Fibroblast of lung (primary cell): ENCODE measurements at regions not wholly inside any gene's neighbourhood (a gene's known extent, or its start where the extent isn't known, plus 50 kb on each side); places are given as distances from the start of the nearest gene placed in this dataset.

ENCODE experiments used
- DNase-seq, 2 donors: peaks; one replicate each; pipeline versions ENCODE4 v3.0.0 to v3.0.0-alpha.2; 2010; ENCODE audit warnings: low read depth in 2 of 2
- H2AFZ ChIP-seq: 2 replicates; pipeline ENCODE4 v1.5.1; 2012; ENCODE audit warnings: low read length, control low read depth, inconsistent platforms
- H3K27ac ChIP-seq: 2 replicates; pipeline ENCODE4 v1.5.1; 2011; ENCODE audit warnings: low read length, control low read depth; ENCODE audit not compliant: insufficient read depth
- H3K27me3 ChIP-seq: 2 replicates; pipeline ENCODE4 v1.5.1; 2011; ENCODE audit warnings: mild to moderate bottlenecking, low read length; ENCODE audit not compliant: control insufficient read depth, insufficient read depth
- H3K36me3 ChIP-seq: 2 replicates; pipeline ENCODE4 v1.5.1; 2011; ENCODE audit warnings: low read length; ENCODE audit not compliant: control insufficient read depth, insufficient read depth
- H3K4me1 ChIP-seq: 2 replicates; pipeline ENCODE4 v1.5.1; 2011; ENCODE audit warnings: low read length; ENCODE audit not compliant: control insufficient read depth, insufficient read depth; ENCODE audit errors: extremely low read depth
- H3K4me2 ChIP-seq: 2 replicates; pipeline ENCODE4 v1.5.1; 2011; ENCODE audit warnings: low read length, control low read depth; ENCODE audit not compliant: insufficient read depth; ENCODE audit errors: extremely low read depth
- H3K4me3 ChIP-seq, 4 experiments: fragments of 200-600 bp in 1 of 4; sonication (generic) in 1 of 4; replicated peaks in 1 of 4; 2 replicates each; pipeline ENCODE4 v1.5.1; 2011 to 2016; ENCODE audit warnings: low read length in 4 of 4, low read depth in 3 of 4, mild to moderate bottlenecking in 3 of 4, control low read depth in 2 of 4, inconsistent platforms in 1 of 4, mixed read lengths in 1 of 4; ENCODE audit not compliant: insufficient read depth in 1 of 4; ENCODE audit errors: control extremely low read depth in 1 of 4
- H3K79me2 ChIP-seq: 2 replicates; pipeline ENCODE4 v1.5.1; 2012; ENCODE audit warnings: mild to moderate bottlenecking, low read length, inconsistent platforms; ENCODE audit not compliant: control insufficient read depth, insufficient read depth
- H3K9ac ChIP-seq: 2 replicates; pipeline ENCODE4 v1.5.1; 2011; ENCODE audit warnings: mild to moderate bottlenecking, low read length, control low read depth; ENCODE audit not compliant: insufficient read depth
- H3K9me3 ChIP-seq: 2 replicates; pipeline ENCODE4 v1.5.1; 2012; ENCODE audit warnings: low read depth, low read length; ENCODE audit not compliant: control insufficient read depth, insufficient read depth
- H4K20me1 ChIP-seq: 2 replicates; pipeline ENCODE4 v1.5.1; 2011; ENCODE audit warnings: low read length; ENCODE audit not compliant: control insufficient read depth, insufficient read depth; ENCODE audit errors: extremely low read depth
- CTCF ChIP-seq, 2 donors: IDR thresholded peaks in 1 of 2; conservative IDR thresholded peaks in 1 of 2; 1 replicate in 1 of 2; 2 replicates in 1 of 2; pipeline ENCODE4 v1.5.1; 2011 to 2012; ENCODE audit warnings: low read length in 2 of 2, control low read depth in 1 of 2, inconsistent platforms in 1 of 2, low read depth in 1 of 2, mild to moderate bottlenecking in 1 of 2
- EZH2 ChIP-seq: IDR thresholded peaks from 2 replicates; pipeline ENCODE4 v1.5.1; 2012; ENCODE audit warnings: low read length, control low read depth, mild to moderate bottlenecking; ENCODE audit errors: missing control alignments

DNA sequence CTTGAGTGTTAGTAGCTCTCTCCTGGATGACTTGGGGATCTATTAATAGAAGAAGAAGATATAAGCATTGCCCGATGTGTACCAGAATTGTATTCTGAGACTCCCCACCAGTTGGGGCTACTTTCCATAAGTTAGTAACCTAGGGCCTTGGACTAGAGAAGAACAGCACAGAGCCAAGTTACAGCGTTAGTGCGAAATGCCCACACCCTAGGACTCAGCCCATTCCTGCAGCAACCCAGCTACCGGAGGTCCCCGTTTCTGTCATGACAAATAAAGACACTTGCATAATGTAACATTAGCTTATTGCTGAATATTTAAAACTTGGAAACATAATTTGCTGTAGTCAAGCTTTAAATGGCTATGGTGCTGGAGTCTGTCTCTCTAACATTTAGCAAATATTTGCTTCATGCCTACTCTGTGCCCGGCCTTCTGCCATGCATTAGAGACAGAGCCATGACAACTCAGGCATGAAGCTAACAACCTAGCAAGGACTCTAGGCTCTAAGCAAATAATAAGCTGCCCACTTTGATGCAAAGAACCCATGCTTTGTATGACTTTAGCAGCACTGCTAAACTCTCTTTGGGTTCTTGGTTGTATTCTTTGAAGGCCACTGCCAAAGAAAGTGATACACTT is 103.4 kb upstream of the COL21A1 start:
- no peaks in the 10 kb centered on the region for H3K9me3 ChIP-seq
- no peaks in the 10 kb centered on the region for H4K20me1 ChIP-seq
- no peak overlapping the region for H3K4me3 ChIP-seq
- no peak overlapping the region for H3K4me2 ChIP-seq
- H2AFZ ChIP-seq: no peak overlapping the region
- H3K27ac ChIP-seq: no peak overlapping the region
- no peaks in the 10 kb centered on the region for H3K36me3 ChIP-seq
- no peaks in the 10 kb centered on the region for H3K79me2 ChIP-seq
- TF ChIP-seq CTCF (conservative IDR thresholded peaks at IDR 0.05 in 1 of 2, IDR thresholded peaks at IDR 0.05 in 1 of 2; ENCODE audit: low read depth in 1 of 2, low read length in 2 of 2): no peak
- H3K9ac ChIP-seq: no peak overlapping the region
- no peaks in the 10 kb centered on the region for H3K27me3 ChIP-seq
- peaks cover 11% of the 10 kb centered on the region for H3K4me1 ChIP-seq
- no peak for DNase-seq

DNA sequence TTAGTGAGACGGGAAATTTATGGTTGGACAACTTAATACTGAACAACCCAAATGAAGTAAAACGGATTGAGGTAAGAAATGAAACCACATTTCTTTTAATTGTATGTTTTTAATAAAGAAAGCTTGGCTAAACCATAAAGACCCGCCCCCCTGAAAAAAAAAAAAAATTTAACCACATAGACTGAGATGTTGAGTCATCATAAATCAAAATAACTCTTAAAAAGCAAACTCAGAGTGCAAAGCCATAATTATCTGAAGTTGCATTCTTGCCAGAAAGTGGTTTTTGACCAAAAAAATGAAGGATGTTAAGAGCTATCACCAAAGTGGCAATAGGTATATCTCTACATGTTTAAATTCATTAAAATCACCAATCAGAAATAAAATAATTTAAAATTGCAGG is 101.8 kb upstream of the COL21A1 start:
- H3K9me3 ChIP-seq: no peaks in the 10 kb centered on the region
- no peaks in the 10 kb centered on the region for H3K36me3 ChIP-seq
- H3K4me3 ChIP-seq: no peak overlapping the region
- H4K20me1 ChIP-seq: no peaks in the 10 kb centered on the region
- no peak overlapping the region for H3K27ac ChIP-seq
- H2AFZ ChIP-seq: no peak overlapping the region
- TF ChIP-seq CTCF (conservative IDR thresholded peaks at IDR 0.05 in 1 of 2, IDR thresholded peaks at IDR 0.05 in 1 of 2; ENCODE audit: low read depth in 1 of 2, low read length in 2 of 2) (no peak), EZH2 (no peak)
- H3K4me2 ChIP-seq: no peak overlapping the region
- H3K9ac ChIP-seq: no peak overlapping the region
- peak; percentile 57 to 74 for DNase-seq
- H3K79me2 ChIP-seq: no peaks in the 10 kb centered on the region
- H3K27me3 ChIP-seq: no peaks in the 10 kb centered on the region
- H3K4me1 ChIP-seq: peaks cover 11% of the 10 kb centered on the region

DNA sequence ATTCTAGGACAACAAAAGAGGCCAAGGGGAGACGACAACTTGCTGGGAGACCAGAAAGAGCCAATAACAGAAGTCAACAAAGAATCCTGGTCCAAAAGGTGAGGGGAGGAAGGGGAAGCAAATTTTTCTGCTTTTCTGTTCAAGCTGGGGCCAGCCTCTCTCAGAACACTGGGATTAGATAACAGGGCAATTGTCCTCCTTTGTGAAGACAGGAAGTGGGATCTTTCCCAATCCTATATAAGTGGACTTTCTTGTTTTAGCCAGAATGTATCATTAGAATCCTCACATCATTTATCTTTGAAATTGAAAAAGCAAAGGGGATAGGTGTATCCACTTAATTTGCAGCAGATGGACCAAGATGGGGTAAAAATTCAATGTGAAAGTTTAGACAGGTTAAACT is 101.2 kb upstream of the COL21A1 start:
- TF ChIP-seq CTCF (conservative IDR thresholded peaks at IDR 0.05 in 1 of 2, IDR thresholded peaks at IDR 0.05 in 1 of 2; ENCODE audit: low read depth in 1 of 2, low read length in 2 of 2): no peak
- TF ChIP-seq EZH2: no peak
- no peaks in the 10 kb centered on the region for H3K27me3 ChIP-seq

More for the DNA sequence above, 101.2 kb upstream of the COL21A1 start:
- H3K27ac ChIP-seq: no peak overlapping the region
- no peaks in the 10 kb centered on the region for H3K79me2 ChIP-seq
- no peak overlapping the region for H2AFZ ChIP-seq
- no peaks in the 10 kb centered on the region for H3K9me3 ChIP-seq
- H3K9ac ChIP-seq: no peak overlapping the region
- DNase-seq: no peak
- no peak overlapping the region for H3K4me3 ChIP-seq
- no peaks in the 10 kb centered on the region for H4K20me1 ChIP-seq
- H3K36me3 ChIP-seq: no peaks in the 10 kb centered on the region
- H3K4me1 ChIP-seq: peaks cover 11% of the 10 kb centered on the region
- H3K4me2 ChIP-seq: no peak overlapping the region
